NT2/D1 (cell line): ENCODE measurements at regions not wholly inside any gene's neighbourhood (a gene's known extent, or its start where the extent isn't known, plus 50 kb on each side); places are given as distances from the start of the nearest gene placed in this dataset.
A peak's percentile ranks its signal among the peaks of the same experiment; 100 is the strongest.
"Not testable (repeated sequence)": the region's sequence is repeated elsewhere in the genome, so short reads cannot be mapped to it uniquely, and the experiment has no call there.

Experiments
- DNase-seq: peaks from one replicate; pipeline ENCODE4 v3.0.0-alpha.2; 2011; ENCODE audit warnings: low read depth, low spot score
- H3K27me3 ChIP-seq: 2 replicates; pipeline ENCODE4 v1.6.0; 2011; ENCODE audit warnings: mild to moderate bottlenecking; ENCODE audit not compliant: insufficient read length, insufficient read depth
- H3K36me3 ChIP-seq: 2 replicates; pipeline ENCODE4 v1.6.1; 2011; ENCODE audit warnings: mild to moderate bottlenecking, low read length, mixed read lengths; ENCODE audit not compliant: insufficient read depth, insufficient read length
- H3K4me1 ChIP-seq: 2 replicates; pipeline ENCODE4 v1.5.1; 2011; ENCODE audit not compliant: insufficient read depth, insufficient read length
- H3K4me3 ChIP-seq: 2 replicates; pipeline ENCODE4 v1.5.1; 2011; ENCODE audit warnings: low read depth; ENCODE audit not compliant: insufficient read length
- H3K9ac ChIP-seq: 2 replicates; pipeline ENCODE4 v1.6.0; 2011; ENCODE audit warnings: low read depth; ENCODE audit not compliant: insufficient read length
- H3K9me3 ChIP-seq: 2 replicates; pipeline ENCODE4 v1.5.1; 2011; ENCODE audit warnings: mild to moderate bottlenecking, low read length; ENCODE audit not compliant: insufficient read depth
- SUZ12 ChIP-seq: IDR thresholded peaks from 2 replicates; pipeline ENCODE4 v1.6.1; 2011; ENCODE audit not compliant: insufficient read length, insufficient read depth; ENCODE audit errors: extremely low read depth
- YY1 ChIP-seq: IDR thresholded peaks from 2 replicates; pipeline ENCODE4 v1.6.1; 2011; ENCODE audit not compliant: insufficient read length, insufficient read depth
- ZNF274 ChIP-seq: IDR thresholded peaks from 2 replicates; pipeline ENCODE4 v1.6.1; 2011; ENCODE audit warnings: mild to moderate bottlenecking, low read depth, low read length

- DNase-seq = no peak
- Histone ChIP-seq H3K9ac (no peak overlapping the region), H3K4me3 (no peak overlapping the region), H3K27me3 (no peaks in the 10 kb centered on the region), H3K4me1 (no peaks in the 10 kb centered on the region), H3K36me3 (no peaks in the 10 kb centered on the region), H3K9me3 (no peaks in the 10 kb centered on the region; the same call in none of the 2 replicates)
- TF ChIP-seq ZNF274 (no peak), YY1 (no peak)
These were observed 74.3 kb upstream of the IGFBP7 start for GRCh38 chr4:57184378-57185029.

GRCh38 chr4:57182132-57182874, 72.1 kb upstream of the IGFBP7 start:
- Histone ChIP-seq H3K9ac (no peak overlapping the region), H3K9me3 (no peaks in the 10 kb centered on the region; the same call in 1 of the 2 replicates), H3K4me3 (no peak overlapping the region), H3K4me1 (no peaks in the 10 kb centered on the region), H3K27me3 (no peaks in the 10 kb centered on the region), H3K36me3 (no peaks in the 10 kb centered on the region)
- no peak for DNase-seq
- TF ChIP-seq SUZ12 = no peak
- no peak for TF ChIP-seq YY1
- TF ChIP-seq ZNF274 = no peak

GRCh38 chr4:57173136-57173535, 63.0 kb upstream of the IGFBP7 start:
- not testable (repeated sequence) for H3K9ac ChIP-seq, H3K27me3 ChIP-seq, H3K4me1 ChIP-seq, H3K4me3 ChIP-seq, H3K36me3 ChIP-seq, DNase-seq
- H3K9me3 ChIP-seq = peaks cover 20% of the 10 kb centered on the region; the same call in 1 of the 2 replicates

GRCh38 chr4:57172065-57172464, 61.9 kb upstream of the IGFBP7 start:
- peaks cover 20% of the 10 kb centered on the region; the same call in 1 of the 2 replicates for H3K9me3 ChIP-seq
- peaks cover 2% of the 10 kb centered on the region for H3K4me1 ChIP-seq
- TF ChIP-seq SUZ12 (no peak), ZNF274 (no peak), YY1 (no peak)
- H3K36me3 ChIP-seq = no peaks in the 10 kb centered on the region
- no peak overlapping the region for H3K4me3 ChIP-seq
- no peak overlapping the region for H3K9ac ChIP-seq
- H3K27me3 ChIP-seq = no peaks in the 10 kb centered on the region
- no peak for DNase-seq

- TF ChIP-seq YY1 = no peak
- Histone ChIP-seq H3K9me3 (peaks cover 17% of the 10 kb centered on the region; the same call in 1 of the 2 replicates), H3K36me3 (no peaks in the 10 kb centered on the region), H3K4me3 (no peak overlapping the region), H3K9ac (no peak overlapping the region), H3K27me3 (peaks cover 5% of the 10 kb centered on the region), H3K4me1 (peaks cover 2% of the 10 kb centered on the region)
- peak; percentile 60 for DNase-seq
These were observed 58.8 kb upstream of the IGFBP7 start for GRCh38 chr4:57168982-57169381.

- DNase-seq = peak; percentile 70
- peaks cover 39% of the 10 kb centered on the region for H3K9me3 ChIP-seq
- H3K9ac ChIP-seq = peak overlapping the region; percentile 88
- TF ChIP-seq SUZ12 (no peak), YY1 (no peak), ZNF274 (no peak)
- peaks cover 5% of the 10 kb centered on the region for H3K27me3 ChIP-seq
- H3K36me3 ChIP-seq = no peaks in the 10 kb centered on the region
- H3K4me3 ChIP-seq = peak overlapping the region; percentile 51
- peaks cover 2% of the 10 kb centered on the region for H3K4me1 ChIP-seq
These were observed 53.6 kb upstream of the IGFBP7 start for GRCh38 chr4:57163530-57164459.

GRCh38 chr4:57162499-57163019, 52.4 kb upstream of the IGFBP7 start:
- no peak overlapping the region for H3K4me3 ChIP-seq
- no peak for DNase-seq
- H3K9me3 ChIP-seq = peaks cover 39% of the 10 kb centered on the region
- no peak overlapping the region for H3K9ac ChIP-seq
- H3K36me3 ChIP-seq = no peaks in the 10 kb centered on the region
- H3K4me1 ChIP-seq = peaks cover 3% of the 10 kb centered on the region
- H3K27me3 ChIP-seq = peaks cover 5% of the 10 kb centered on the region
- TF ChIP-seq ZNF274 (no peak), SUZ12 (no peak), YY1 (no peak)
